ENCODE measurements at regions not wholly inside any gene's neighbourhood (a gene's known extent, or its start where the extent isn't known, plus 50 kb on each side); places are given as distances from the start of the nearest gene placed in this dataset.
A peak's percentile ranks its signal among the peaks of the same experiment; 100 is the strongest.
"Not testable (repeated sequence)": the region's sequence is repeated elsewhere in the genome, so short reads cannot be mapped to it uniquely, and the experiment has no call there.

DNA sequence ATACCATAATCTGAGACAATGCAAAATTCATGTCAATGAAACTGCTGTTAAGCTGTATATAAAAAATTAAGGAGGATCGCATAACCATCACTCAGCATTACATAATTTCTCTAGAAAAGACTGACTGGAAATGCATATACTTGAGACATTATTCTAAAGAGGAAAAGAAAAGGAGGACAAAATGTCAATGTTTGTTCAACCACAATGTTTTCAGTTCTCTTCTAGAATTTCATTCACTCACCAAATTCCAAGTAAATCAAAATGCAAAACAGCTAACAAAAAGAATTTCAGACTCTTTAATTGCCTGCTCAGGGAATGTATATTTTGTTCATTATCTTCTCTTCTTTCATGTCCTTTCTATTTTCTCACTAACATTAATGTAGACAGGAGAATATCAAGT lies 106.2 kb upstream of the CCDC28A start:
- no peak for DNase-seq

DNA sequence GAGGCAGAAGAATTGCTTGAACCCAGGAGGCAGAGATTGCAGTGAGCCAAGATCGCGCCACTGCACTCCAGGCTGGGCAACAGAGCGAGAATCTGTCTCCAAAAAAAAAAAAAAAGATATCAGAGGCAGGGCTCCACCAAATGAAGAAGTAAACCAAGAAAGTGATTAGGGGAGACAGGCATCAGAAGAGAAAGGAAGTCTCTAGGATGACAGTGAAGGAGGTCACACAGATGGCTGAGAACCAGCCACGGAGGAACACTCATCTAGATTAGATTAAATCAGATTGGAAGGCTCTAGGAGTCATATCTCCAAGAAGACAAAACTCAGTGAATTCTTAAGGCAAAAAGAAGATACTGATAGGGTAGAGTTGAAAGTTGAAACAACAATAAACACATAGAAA lies 102.2 kb upstream of the CCDC28A start:
- no peak for DNase-seq

DNA sequence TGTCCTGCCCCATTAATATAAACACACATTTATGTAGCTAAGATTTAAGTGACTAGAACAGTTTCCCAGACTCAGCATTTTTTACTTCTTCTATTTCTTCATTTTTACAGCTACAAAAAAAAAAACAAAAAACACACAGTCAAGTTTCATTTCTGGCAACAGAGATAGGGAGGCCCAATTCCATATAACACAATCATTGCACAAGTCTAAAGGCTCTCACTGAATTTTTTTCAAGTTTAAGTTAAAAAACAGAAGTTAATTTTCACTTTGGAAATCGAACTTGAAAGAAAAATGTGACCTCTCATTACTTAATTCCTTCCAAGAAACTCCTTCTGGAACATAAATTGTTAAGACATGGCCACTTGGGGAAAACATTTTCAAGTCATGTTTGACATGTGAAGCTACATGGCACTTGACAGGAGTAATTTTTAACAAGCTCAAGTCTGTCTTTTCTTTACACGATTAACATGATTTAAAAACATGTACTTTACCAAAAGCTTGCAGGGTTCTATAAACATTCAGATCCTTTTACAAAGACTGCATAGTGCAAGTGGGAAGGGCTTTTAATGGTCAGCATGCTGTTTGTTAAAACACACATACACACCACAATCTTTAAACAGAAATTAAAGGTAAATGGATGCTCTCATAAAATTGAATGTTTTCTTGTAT lies 100.1 kb upstream of the CCDC28A start:
- DNase-seq, result no peak

DNA sequence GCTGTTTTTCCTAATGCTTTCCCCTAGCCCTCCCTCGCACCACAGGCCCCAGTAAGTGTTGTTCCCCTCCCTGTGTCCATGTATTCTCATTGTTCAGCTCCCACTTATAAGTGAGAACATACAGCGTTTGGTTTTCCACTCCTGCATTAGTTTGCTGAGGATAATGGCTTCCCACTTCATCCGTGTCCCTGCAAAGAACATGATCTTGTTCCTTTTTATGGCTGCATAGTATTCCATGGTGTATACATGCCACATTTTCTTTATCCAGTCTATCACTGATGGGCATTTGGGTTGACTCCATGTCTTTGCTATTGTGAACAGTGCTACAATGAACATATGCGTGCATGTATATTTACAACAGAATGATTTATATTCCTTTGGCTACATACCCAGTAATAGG lies 99.1 kb upstream of the CCDC28A start:
- DNase-seq, result not testable (repeated sequence)

DNA sequence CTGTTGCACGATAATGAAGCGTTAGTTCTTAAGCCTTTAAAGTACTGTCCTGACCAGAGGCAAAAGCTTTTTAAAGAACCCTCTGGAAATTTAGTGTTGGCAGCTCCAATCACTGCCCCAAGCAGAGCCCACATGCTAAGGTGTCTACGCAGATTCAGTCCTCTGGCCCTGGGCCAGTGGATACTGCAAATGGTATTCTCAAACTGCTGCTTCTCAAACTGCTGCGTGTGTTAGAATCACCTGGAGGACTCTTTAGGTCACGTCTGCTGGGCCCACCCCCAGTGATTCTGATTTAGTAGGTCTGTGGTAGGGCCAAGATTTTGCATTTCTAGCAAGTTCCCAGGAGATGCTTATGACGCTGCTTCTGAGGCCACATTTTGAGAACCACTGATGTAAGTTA lies 96.0 kb upstream of the CCDC28A start:
- no peak for DNase-seq

DNA sequence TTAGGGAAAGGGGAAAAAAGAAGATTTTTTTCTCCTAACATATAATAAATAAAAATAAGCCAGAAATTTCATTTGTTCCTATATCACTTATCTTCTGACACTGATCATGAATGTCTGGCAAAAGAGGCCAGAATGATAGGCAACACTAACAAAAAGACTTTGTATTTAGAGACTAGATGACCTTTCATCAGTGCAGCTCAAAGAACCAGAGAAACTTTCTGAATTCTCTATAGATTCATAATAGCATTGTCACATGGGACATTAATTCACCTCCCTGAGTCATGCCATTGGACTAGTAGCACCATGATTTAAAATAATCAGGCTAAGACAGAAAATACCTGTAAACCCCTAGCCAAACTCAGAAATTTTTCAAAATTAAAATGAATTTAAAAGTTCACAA lies 95.4 kb upstream of the CCDC28A start:
- DNase-seq, result no peak

DNA sequence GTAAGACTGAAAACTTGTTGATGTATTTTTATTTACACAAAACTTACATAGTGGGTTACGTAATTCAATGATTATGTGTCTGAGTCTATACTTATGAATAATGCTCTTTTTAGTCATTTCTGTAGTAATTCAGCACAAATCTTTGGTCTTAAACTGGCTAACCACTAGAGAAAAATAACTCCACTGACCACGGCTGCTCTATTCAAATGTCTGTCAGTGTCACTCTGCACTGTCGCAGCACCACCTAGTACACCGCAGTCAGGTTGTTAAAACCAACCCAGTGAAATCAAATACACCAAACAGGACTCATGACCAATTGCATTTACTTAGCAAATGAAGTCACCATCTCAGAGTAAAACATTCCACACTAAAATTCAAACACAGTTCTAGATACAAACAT lies 93.5 kb upstream of the CCDC28A start:
- DNase-seq, result no peak

DNA sequence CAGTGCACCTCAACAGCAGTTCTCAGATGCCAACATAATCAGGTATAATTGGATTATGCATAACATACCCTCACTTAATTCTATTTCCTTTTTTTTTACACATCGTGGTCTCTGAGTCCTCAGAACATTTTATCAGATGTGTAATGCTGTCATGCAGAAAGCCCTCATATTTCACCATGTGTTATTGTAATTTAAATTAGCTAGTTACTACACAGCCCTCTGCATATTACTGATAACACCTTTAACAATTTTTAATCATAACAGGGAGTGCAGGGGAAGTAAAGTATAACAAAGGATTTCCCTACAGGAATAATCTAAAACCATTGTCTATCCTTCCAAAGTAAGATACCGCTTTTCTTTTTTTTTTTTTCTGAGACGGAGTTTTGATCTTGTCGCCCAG lies 91.9 kb upstream of the CCDC28A start:
- no peak for DNase-seq

DNA sequence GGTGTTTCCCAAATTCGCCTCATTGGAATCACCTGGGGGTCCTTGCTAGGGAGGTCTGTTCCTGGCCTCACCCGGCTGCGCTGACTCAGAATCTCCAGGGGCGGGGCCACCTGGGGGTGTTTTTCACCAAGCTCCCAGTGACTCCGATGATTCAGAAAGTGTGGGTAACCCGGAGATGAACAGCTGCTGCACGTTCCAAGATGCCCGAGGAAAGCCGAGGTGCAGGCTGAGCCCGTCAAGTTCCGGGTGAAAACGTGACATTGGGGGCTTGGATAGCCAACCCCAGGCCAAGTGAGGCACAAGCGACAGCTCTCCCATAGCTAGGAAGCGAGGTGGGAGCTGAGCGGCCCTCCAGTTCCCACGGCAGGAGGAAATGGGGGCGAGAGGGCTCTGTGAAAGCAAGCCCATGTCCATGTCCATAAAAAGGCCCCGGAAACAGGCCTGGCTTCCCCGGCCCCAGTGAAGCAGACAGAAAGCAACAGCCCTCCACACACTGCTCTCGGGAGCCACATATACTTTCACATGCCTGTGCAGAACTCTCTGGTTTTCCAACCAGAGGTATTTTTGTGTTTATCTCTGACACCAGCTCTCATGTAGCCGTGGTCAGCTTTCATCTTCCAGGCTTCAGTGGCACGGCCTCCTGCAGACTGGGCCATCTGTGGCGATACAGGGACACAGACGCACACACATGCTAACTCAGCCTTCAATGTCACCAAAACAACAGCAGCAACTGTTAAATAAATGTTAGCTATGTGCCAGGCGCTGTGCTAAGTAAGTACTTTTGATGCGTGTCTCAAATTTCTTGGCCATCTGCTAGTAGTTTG lies 90.7 kb upstream of the CCDC28A start:
- DNase-seq, result no peak

DNA sequence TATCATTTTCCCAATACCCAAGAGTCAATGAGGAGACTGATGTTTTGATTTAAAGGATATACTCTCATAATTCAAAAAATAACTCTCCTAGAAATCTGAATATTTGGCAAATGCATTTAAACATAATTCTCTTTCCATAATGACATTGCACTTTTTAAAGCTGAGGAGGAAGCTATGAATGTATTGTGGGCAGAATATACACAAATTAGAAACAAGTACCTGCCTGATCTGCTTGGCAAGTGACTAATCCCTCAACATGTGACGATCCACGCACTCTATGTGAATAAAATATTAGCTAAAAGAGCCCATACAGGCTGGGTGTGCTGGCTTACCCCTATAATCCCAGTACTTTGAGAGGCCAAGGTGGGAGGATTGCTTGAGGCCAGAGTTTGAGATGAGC lies 88.3 kb upstream of the CCDC28A start:
- DNase-seq, result no peak

DNA sequence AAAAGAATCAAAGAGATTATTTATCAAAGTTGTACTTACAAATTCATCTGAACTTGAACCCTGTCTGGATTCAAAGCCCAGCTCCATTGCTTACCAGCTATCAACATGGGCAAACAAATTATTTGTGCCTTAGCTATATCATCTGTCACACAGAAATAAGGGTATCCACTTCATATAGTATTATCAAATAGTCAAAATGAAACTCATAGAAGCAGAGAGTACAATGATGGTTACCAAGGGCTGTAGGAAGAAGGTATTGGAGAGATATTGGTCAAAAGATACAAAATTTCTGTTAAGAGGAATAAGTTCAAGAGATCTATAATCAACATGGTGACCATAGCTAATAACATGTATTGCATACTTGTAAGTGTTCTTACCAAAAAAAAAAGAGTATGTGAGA lies 87.8 kb upstream of the CCDC28A start:
- no peak for DNase-seq

DNA sequence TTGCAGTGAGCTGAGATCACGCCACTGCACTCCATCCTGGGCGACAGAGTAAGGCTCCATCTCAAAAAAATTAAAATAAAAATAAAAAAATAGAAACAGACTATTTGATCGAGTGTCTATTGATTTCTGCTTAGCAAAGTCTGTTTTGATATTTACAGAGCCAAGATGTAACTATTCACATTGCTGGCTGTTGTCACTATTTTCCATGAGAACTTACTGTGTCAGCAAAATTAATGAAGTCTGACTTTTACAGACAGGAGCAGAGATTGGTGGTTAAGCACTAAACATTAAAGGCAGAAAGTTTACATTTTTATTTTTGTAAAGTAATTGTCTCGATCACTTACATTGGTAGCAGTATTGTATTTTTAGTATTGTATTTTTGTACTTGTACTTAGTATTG lies 85.0 kb upstream of the CCDC28A start:
- DNase-seq, result no peak

DNA sequence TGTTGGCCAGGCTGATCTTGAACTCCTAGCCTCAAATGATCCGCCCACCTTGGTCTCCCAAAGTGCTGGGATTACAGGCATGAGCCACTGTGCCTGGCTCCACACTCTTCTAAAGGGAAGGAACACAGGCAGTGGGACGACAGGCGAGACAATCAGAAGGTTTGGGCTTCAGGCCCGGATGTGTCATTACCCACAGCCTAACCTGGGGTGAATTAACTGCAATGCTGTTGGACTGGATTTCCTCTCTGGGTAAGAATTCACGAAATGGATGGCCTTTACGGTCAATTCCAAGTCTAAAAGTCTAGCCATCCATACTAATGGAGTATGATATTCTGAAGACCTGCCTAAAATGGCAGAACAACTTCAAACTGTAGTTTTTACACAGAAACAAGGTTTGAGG lies 83.7 kb upstream of the CCDC28A start:
- no peak for DNase-seq

DNA sequence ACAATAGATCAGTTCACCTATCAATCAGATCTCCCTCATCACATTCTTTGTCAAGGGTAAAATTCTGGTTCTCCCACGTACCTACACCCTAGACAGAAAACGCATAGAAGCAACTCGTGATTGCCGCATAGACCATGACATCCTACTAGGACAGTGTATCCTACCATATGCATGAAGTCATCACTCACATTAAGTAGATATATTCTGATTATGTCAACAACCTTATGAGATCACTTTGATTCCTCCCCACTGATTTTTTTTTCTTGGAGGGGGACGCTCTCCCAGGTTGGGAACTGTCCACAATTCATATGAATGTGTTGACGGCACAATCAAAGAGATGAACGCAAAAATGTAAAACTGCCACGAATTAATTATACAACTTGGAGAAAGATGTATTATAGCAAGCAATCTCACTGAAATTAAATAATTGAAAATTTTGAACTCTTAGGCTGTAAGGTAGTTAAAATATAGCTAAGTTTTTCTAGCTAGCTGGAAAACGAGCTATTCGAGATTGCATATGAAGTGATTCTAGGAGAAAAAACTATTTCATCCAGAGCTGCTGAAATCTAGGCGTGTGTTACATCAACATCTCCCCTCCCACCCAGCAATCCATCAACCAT lies 82.5 kb upstream of the CCDC28A start:
- DNase-seq, result no peak

DNA sequence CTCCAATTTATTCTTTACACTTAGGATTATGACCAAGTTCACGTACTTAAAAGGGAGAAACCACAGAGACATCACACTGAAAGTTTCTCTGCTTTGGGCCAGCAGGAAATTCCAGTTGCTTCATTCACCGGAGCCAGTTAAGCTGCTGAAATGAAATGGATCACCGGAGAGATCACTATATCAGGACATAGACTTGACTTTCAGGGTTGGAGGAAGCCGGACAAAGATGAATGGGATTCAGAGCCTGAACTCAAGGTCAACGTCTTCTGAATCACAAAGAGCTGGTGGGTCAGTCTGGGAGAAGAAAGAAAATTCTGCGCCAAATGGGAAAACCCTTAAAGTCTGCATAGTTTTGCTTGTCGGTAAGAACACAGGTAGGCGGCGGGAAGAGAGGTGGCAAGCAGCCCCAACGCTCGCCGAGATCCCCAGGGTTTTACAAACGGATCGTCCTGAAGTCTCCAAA lies 81.9 kb upstream of the CCDC28A start:
- DNase-seq, result no peak

DNA sequence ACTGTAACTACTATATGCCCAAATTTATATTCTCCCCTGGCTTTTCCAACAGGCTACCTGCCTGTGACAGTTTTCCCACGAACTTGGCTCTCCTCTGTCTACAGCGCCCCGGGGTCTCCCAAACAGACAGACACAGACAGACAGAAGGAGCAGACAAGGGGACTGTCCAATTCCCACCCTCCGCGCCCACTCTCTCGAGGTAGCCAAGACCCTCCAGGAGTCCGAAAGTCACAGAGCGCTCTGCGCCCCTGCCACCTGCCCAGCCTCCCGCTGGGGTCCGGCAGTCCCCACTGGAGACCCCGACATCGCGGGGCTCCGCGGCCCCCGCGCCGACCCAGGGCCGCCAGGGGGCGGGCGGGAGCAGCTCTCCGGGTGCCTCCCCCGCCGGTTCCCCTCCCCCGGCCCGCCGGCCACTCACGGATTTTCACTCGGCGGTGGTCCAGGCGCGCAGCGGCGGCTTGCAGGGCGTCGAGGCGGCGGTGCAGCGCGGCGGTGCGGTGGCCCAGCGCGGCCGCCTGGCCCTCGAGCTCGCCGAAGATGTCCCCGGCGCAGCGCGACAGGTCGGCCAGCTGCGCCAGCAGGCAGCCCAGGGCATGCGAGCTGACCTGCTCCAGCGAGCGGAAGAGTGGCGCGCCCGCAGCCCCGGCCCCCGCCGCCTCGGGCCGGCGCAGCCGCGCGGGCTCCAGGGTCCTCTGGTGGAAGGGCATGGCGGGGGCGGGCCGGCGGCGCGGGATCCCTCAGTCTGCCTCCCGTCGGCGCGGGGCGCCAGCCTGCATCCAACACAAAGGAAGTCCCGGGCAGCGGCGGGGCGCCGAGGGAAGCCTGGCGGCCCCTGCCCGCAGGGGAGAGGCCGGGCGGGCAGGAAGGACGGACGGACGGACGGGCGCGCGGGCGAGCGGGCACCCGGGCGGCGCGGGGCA lies 81.3 kb upstream of the CCDC28A start:
- DNase-seq, result peak; percentile 21

DNA sequence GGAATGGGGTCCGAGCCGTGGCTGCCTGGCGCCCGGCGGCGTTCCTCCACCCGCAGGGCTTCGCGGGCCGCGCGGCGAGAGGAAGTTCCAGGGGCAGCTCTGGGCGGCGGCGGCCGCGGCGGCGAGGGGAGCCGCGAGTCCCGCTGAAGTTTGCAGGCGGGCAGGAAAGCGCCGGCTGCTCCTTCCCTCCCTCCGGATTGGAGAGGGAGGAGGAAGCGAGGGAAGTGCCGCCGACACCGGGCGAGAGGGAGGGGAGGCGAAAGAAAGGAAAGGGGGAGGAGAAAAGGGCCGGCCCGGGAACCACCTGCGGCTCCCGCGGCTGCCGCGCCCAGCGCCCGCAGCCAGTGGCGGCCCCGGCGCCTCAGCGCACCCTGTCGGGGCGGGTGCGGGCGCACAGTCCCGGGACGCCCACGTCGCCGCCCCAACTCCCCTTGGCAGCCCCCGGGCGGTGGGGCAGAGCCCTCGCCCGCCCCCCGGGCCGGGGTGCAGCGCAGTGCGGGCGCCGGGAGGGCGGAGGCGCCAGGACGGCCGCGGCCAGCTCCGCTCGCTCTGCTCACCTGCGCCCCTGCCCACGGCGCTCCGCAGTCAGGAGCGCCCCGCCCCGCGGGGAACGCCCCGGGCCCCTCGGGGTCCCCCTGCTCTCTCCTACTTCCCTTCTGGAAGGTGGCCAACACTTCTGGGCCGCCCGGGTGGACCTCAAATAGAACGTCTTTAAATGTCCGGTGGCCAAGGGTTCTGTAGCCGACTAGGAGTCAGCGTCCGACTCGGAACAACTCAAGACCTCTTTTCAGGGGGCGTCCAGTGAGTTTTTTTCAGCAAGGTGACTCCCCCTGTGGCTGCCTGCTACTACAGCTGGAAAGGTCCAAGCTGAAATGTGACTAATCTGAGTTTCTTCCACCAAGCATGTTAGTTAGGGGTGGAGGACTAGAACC lies 80.3 kb upstream of the CCDC28A start:
- no peak for DNase-seq

DNA sequence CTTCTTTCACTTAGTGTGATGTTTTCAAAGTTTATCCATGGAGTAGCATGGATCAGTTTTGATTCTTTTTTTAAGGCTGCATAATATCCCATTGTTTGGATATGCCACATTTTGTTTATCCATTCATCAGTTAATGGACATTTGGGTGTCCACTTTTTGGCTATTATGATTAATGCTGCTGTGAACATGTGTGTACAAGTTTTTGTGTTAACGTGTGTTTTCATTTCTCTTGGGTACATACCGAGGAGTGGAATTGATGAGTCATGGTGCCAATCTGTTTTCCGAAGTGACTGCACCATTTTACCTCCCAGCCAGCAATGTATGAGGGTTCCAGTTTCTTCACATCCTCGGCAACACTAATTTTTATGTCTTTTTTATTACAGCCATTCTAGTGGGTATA lies 78.4 kb upstream of the CCDC28A start:
- no peak for DNase-seq

DNA sequence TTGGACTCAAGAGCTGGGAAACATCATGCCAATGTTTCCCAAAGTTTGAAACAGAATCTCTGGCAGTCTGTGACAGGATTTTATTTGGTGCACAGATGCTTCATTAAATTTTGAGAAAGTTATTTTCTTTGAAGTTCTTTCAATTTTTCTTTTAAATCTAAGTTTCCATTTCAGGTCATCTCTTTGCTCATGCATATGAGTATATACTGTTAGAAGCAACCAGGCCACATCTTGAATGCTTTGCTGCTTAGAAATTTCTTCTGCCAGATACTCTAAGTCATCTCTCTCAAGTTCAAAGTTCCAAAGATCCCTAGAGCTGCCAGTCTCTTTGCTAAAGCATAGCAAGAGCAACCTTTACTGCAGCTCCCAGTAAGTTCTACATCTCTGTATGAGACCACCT lies 59.1 kb upstream of the CCDC28A start:
- DNase-seq, result no peak

DNA sequence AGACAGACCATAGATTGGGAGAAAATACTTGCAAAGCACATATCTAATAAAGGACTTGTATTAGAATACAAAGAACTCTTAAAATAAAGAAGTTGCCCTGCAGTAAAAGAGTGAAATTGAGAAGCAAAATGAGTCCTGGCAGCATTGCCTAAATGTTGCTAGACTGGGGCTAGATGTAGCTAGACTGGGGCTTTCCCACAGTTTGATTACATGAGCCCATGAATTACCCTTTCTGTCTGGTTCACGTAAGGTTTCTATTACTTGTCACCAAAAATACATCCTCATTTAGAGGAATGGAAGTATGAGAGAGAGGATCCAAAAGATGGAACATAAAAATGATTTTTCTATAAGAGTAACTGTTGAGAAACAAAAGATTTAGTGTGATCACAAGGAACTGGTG lies 57.6 kb upstream of the CCDC28A start:
- no peak for DNase-seq

DNA sequence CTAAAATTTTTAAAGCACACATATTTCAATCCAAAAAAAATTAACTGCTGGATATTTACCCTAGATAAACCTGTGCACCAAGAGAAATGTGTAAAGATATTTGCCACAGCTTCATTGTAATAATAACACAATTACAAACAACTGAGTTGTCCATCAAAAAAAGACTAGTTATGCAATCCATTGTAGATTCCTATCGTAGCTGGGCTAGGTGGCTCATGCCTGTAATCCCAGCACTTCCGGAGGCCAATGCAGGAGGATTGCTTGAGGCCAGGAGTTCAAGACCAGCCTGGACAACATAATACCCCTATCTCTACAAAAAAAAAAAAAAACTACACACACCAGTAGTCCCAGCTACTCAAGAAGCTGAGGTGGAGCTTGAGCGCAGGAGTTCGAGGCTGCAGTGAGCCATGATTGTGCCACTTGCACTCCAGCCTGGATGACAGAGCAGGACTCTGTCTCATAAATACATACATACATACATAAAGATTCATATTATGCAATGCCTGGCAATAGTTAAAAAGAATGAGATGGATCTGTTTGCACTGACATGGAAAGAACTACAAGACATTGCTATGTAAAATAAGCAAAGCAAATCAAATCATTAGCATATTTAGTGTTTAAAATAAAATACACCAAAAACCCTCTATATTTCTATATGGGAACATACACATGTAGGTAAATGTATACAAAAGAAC lies 56.5 kb upstream of the CCDC28A start:
- no peak for DNase-seq
